Tibial nerve (tissue), 3 donors: ENCODE measurements at regions not wholly inside any gene's neighbourhood (a gene's known extent, or its start where the extent isn't known, plus 50 kb on each side); places are given as distances from the start of the nearest gene placed in this dataset.

Source experiments
- POLR2A ChIP-seq, 2 donors: fragments of 450-650 bp; IDR thresholded peaks; one replicate each; pipeline ENCODE4 v1.6.1; 2017; ENCODE audit warnings: antibody characterized with exemption in 2 of 2, mild to moderate bottlenecking in 2 of 2, moderate library complexity in 2 of 2
- TF ChIP-seq, protein P1 (sequence below), 5 experiments: fragments of 200-600 bp in 3 of 5; fragments of 450-650 bp in 2 of 5; sonication (generic) in 3 of 5; IDR thresholded peaks; one replicate each; pipeline ENCODE4 v1.5.1; 2016 to 2019; ENCODE audit warnings: antibody characterized with exemption in 5 of 5, mild to moderate bottlenecking in 3 of 5, moderate library complexity in 2 of 5

DNA sequence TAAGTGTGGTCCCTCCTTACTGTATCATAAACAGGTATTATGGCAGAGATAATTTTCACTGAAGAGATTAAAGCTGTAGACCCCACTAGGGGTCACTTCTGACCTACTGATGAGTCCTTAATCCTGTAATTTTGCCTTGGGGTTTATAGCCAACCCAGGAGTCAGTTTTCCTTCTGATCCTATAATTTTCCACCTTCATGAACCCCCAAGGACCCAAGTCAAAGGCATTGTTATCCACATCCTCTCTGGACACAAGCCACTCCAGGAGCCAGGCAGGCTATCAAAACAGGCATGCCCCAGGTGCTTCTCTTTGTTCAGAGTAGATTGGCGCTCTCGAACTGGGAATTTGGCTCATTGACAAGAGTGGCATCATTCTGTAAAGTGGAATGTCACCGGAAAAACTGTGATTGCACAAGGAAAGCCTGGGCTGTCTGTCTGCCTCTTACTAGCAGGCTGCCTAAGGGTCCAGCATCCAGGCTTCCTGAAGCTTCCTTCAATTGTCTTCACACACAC, 1523.2 kb upstream of the FLRT2 start:
- TF ChIP-seq POLR2A (IDR thresholded peaks at IDR 0.05): no peak
- TF ChIP-seq, protein P1, sequence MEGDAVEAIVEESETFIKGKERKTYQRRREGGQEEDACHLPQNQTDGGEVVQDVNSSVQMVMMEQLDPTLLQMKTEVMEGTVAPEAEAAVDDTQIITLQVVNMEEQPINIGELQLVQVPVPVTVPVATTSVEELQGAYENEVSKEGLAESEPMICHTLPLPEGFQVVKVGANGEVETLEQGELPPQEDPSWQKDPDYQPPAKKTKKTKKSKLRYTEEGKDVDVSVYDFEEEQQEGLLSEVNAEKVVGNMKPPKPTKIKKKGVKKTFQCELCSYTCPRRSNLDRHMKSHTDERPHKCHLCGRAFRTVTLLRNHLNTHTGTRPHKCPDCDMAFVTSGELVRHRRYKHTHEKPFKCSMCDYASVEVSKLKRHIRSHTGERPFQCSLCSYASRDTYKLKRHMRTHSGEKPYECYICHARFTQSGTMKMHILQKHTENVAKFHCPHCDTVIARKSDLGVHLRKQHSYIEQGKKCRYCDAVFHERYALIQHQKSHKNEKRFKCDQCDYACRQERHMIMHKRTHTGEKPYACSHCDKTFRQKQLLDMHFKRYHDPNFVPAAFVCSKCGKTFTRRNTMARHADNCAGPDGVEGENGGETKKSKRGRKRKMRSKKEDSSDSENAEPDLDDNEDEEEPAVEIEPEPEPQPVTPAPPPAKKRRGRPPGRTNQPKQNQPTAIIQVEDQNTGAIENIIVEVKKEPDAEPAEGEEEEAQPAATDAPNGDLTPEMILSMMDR (IDR thresholded peaks at IDR 0.05): no peak
